Right kidney (tissue), 1 donor: ENCODE measurements at regions not wholly inside any gene's neighbourhood (a gene's known extent, or its start where the extent isn't known, plus 50 kb on each side); places are given as distances from the start of the nearest gene placed in this dataset.
"Not testable (repeated sequence)": the region's sequence is repeated elsewhere in the genome, so short reads cannot be mapped to it uniquely, and the experiment has no call there.

Source experiments
- DNase-seq: peaks from one replicate; pipeline ENCODE4 v3.0.0-alpha.2; 2016

- DNase-seq = no peak
Measured at GRCh38 chr7:112937651-112938415, 147.6 kb upstream of the TMEM168 start.

- no peak for DNase-seq
Measured at GRCh38 chr7:112933598-112933997, 143.4 kb upstream of the TMEM168 start.

GRCh38 chr7:112930787-112931186 lies 140.6 kb upstream of the TMEM168 start:
- DNase-seq = no peak

- no peak for DNase-seq
Measured at GRCh38 chr7:112929421-112929820, 139.2 kb upstream of the TMEM168 start.

- DNase-seq = no peak
Measured at GRCh38 chr7:112926018-112926417, 135.8 kb upstream of the TMEM168 start.

GRCh38 chr7:112922546-112922945 lies 132.4 kb upstream of the TMEM168 start:
- not testable (repeated sequence) for DNase-seq

DNA sequence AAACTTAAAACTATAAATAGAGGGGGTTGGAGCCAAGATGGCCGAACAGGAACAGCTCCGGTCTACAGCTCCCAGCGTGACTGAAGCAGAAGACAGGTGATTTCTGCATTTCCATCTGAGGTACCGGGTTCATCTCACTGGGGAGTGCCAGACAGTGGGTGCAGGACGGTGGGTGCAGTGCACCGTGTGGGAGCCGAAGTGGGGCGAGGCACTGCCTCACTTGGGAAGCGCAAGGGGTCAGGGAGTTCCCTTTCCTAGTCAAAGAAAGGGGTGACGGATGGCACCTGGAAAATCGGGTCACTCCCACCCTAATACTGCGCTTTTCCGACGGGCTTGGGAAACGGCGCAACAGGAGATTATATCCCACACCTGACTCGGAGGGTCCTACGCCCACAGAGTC lies 126.2 kb upstream of the TMEM168 start:
- not testable (repeated sequence) for DNase-seq

GRCh38 chr7:112908086-112908485 lies 117.9 kb upstream of the TMEM168 start:
- DNase-seq = no peak

GRCh38 chr7:112907658-112908057 lies 117.5 kb upstream of the TMEM168 start:
- DNase-seq = no peak

DNA sequence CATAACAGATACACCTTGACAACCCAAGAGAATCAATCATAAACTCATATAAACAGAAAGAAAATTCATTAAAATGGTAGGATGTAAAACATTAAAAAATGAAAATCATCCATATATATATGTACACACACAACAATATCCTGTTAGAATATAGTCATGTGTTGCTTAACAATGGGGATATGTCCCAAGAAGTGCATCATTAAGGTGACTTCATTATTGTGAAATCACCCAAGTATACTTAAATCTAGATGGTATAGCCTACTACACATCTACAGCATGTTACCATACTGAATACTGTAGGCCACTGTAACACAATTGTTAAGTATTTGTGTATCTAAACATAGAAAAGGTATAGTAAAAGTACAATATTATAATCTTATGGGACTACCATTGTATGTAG lies 115.8 kb upstream of the TMEM168 start:
- DNase-seq = no peak

DNA sequence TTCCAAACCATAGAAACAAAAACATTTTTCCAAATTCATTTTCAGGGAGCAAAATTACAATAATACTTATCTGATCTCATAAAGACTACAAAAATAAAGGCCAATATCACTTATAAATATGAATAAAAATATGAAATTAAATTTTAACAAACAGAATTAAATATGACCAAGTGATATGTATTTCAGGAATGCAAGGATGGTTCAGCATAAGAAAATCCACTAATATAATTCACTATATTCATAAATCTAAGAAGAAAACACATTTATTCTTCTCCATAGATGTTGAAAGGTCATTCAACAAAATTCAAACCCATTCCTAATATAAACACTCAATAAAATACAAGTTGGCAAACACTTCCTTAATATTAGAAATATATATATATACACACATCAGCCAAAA lies 115.2 kb upstream of the TMEM168 start:
- DNase-seq = no peak

DNA sequence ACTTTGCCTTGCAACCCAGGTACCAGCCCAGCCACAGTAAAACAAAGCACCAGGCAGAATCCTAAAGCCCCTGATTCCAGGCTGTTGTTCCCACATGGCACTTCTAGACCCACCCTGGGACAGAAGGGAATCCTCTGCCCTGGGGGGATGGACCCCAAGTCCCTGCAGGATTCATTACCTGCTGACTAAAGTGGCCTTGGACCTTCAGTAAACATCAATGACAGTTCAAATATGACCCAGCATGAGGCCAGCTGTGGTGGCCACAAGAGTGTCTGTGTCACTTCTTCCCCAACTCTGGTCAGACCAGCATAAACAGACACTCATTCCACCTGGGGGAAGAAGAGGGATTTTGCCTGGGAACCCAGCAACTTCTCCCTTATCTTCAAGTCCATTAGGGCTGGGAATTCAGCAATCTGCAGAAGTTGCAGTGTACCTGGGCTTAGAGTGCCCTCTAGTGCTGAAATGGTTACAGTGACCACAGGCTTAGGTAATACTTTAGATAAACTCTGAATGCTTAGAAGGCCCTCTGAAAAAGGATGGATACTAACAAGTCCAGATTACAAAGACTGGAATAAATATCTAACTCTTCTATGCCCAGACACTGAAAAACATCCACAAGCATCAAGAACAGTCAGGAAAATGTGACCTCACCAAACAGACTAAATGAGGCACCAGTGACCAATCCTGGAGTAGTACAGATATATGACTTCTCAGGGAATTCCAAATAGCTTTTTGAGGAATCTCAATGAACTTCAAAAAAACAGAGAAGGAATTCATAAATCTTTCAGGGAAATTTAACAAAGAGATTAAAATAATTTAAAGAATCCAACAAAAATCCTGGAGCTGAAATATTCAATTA lies 108.5 kb upstream of the TMEM168 start:
- no peak for DNase-seq

DNA sequence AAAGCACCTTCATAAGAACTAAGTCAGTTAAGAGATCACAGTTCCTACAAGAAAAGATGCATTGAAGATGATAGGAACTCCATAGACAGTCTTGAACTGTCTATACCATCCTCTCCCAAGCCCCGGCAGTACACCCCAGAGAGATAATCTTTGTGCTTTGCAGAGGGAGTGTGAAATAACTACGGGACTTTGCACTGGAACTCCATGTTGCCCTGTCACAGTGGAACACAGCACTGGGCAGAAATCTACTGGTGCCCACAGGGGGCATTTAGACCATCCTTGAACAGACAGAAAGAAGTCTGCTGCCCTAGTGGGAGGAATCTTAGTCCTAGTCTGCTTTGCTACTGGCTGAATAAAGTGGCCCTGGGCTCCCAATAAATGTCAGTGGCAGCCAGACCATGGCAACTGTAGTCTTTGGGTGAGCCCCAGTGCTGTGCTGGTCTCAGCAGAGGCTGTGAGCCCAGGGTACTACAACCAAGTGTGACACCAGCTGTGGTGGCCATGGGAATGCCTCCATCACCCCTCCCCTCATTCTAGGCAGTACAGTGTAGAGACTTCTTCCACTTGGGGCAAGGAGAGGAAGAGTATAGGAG lies 107.7 kb upstream of the TMEM168 start:
- DNase-seq = no peak

- no peak for DNase-seq
Measured at GRCh38 chr7:112896026-112896601, 105.9 kb upstream of the TMEM168 start.

- DNase-seq = no peak
Measured at GRCh38 chr7:112892263-112892662, 102.1 kb upstream of the TMEM168 start.

DNA sequence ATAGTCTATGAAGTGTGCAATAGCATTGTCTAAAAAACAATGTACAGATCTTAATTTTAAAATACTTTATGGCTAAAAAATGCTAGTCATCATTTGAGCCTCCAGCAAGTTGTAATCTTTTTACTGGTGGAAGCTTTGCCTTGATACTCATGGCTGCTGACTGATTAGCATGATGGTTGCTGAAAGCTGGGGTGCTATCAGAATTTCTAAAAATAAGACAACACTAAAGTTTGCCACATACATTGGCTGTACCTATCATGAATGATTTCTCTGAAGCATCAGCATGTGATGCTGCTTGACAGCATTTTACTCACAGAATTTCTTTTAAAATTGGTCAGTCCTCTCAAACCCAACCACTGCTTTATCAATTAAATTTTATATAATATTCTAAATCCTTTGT lies 101.5 kb upstream of the TMEM168 start:
- no peak for DNase-seq

DNA sequence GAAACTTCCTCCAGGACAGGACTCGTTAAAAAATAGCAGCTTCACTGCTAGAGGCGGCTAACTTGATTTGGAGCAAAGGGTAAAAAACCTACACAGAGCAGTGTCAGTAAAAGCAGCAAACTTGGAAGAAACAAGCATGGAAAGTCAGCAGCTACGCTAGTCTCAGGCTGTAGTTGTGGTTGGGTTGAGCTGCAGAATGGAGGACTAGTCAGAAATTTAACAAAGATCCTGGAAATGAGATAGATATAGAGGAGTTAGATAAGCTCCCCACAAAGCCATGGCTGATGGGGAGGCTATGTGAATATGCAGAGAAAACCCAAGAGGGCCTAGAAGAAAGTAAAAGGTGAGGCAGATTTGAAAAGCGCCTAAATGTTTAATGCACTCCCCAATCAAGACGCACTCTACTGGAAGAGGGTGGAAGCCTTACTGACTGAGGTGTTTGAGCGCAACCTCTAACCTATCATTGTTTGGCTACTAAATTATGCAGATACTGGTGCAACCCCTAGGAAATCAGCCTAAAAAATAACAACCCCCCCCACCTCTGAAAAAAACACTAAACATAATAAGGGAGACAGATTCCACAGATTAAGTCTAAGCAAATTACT lies 99.7 kb upstream of the TMEM168 start:
- no peak for DNase-seq

- DNase-seq = no peak
Measured at GRCh38 chr7:112889268-112889667, 99.1 kb upstream of the TMEM168 start.

DNA sequence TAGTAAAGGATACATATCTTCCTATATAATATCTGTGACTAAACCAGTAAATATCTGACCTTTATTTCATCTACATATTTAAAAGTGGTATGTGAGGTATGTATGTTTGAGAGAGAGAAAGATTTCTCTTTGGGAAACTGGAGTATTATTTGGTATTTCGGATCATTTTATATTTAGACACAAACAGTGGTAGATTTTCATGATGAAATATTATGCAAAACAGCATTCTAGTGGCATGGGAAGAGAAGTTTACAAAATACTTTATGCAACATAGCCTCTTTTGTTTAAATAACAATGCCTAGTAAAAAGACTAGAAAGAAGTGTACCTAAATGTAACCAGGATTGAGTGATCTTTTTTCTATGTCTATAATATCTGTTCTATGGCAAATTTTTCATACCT lies 98.6 kb upstream of the TMEM168 start:
- no peak for DNase-seq

GRCh38 chr7:112887976-112888375 lies 97.8 kb upstream of the TMEM168 start:
- DNase-seq = no peak

- DNase-seq = no peak
Measured at GRCh38 chr7:112887337-112887736, 97.1 kb upstream of the TMEM168 start.

DNA sequence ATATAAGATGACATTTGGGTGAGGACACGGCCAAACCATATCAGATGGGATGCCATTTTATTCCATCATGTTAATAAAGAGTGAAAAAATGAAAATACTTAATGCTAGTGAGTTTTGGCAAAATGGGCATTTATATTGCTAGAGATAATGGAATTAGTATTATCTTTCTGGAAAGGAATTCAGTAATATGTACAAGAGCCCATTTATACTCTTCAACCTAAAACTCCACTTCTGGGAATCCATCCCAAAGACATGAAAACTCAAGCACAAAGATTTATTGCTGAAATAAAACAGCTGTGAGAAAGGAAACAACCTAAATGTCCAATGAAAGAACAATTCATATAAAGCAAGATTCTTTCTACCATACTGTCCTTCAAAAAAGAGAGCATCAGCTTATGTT lies 96.0 kb upstream of the TMEM168 start:
- DNase-seq = no peak

DNA sequence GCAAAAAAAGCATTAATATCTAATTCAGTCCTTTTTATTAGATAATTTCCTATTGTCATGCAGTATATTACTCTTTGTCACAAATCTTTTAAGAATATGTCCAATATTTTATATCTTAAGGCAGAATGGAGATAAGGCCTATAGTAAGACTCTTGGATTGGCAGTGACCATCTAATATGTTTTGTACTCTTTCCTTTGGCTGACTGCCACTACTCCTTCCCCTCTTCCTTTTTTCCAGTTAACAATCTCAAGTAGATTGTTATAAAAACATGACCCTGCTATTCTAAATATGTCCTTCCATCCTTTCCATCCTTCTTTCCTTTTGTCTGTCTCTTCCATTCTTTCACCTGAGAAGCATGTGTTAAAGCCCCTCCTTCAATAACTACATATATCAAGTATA lies 92.8 kb upstream of the TMEM168 start:
- DNase-seq = no peak
